ENCODE measurements at regions not wholly inside any gene's neighbourhood (a gene's known extent, or its start where the extent isn't known, plus 50 kb on each side); places are given as distances from the start of the nearest gene placed in this dataset.

- H2AFZ ChIP-seq (ENCODE audit: insufficient read depth, low read depth, low read length, poor library complexity, severe bottlenecking), result no peak overlapping the region
- H3K27ac ChIP-seq (ENCODE audit: low read depth in 1 of 2, low read length in 2 of 2), result no peak overlapping the region
- no peaks in the 10 kb centered on the region for H3K27me3 ChIP-seq (ENCODE audit: control insufficient read depth in 2 of 2, insufficient read depth in 2 of 2, low read length in 2 of 2)
- H3K79me2 ChIP-seq (ENCODE audit: insufficient read depth, low read length), result no peaks in the 10 kb centered on the region
- intact Hi-C loops (cut with micrococcal nuclease), result no loop called here
- H3K4me2 ChIP-seq (replicated peaks; ENCODE audit: extremely low read depth, low read length, poor library complexity, severe bottlenecking), result no peak overlapping the region
- H3K4me3 ChIP-seq (replicated peaks in 1 of 3; ENCODE audit: low read depth in 2 of 3, low read length in 3 of 3), result no peak overlapping the region
- no peaks in the 10 kb centered on the region for H3K36me3 ChIP-seq (replicated peaks in 1 of 2; ENCODE audit: control insufficient read depth in 1 of 2, insufficient read depth in 2 of 2, low read length in 2 of 2)
- no peaks in the 10 kb centered on the region for H3K4me1 ChIP-seq (ENCODE audit: control insufficient read depth in 1 of 2, insufficient read depth in 2 of 2, low read length in 2 of 2)
- Mint-ChIP-seq H3K27ac (no peak overlapping the region), H3K27me3 (ENCODE audit: low read depth in 3 of 3) (no peaks in the 10 kb centered on the region), H3K36me3 (no peaks in the 10 kb centered on the region), H3K4me3 (no peak overlapping the region), H3K4me1 (no peaks in the 10 kb centered on the region), H3K9me3 (peaks cover 0 to 6% (median 2%) of the 10 kb centered on the region in 7 donors)
- H4K20me1 ChIP-seq (ENCODE audit: insufficient read depth, low read length), result no peaks in the 10 kb centered on the region
- no peaks in the 10 kb centered on the region for H3K9me3 ChIP-seq (replicated peaks in 1 of 2; ENCODE audit: control insufficient read depth in 1 of 2, insufficient read depth in 1 of 2, low read length in 2 of 2)
- H3K9ac ChIP-seq (ENCODE audit: insufficient read depth, low read length, poor library complexity, severe bottlenecking), result no peak overlapping the region
- WGBS (ENCODE audit: insufficient coverage), result no CpG with 5 or more reads among the region's 3 CpGs
- TF ChIP-seq CTCF (IDR thresholded peaks at IDR 0.05), result no peak
- no peak for DNase-seq
These were observed 173.3 kb downstream of the SPATA31D1 start for GRCh38 chr9:82161876-82162275.

- no peak overlapping the region for H2AFZ ChIP-seq (ENCODE audit: insufficient read depth, low read depth, low read length, poor library complexity, severe bottlenecking)
- no peak overlapping the region for H3K4me3 ChIP-seq (replicated peaks in 1 of 3; ENCODE audit: low read depth in 2 of 3, low read length in 3 of 3)
- no peak overlapping the region for H3K4me3 Mint-ChIP-seq
- H3K9me3 Mint-ChIP-seq, result peaks cover 0 to 6% (median 2%) of the 10 kb centered on the region in 7 donors
- H3K9ac ChIP-seq (ENCODE audit: insufficient read depth, low read length, poor library complexity, severe bottlenecking), result no peak overlapping the region
- H3K27me3 ChIP-seq (ENCODE audit: control insufficient read depth in 2 of 2, insufficient read depth in 2 of 2, low read length in 2 of 2), result no peaks in the 10 kb centered on the region
- H3K27ac Mint-ChIP-seq, result no peak overlapping the region
- TF ChIP-seq CTCF (IDR thresholded peaks at IDR 0.05), result no peak
- no peaks in the 10 kb centered on the region for H3K4me1 Mint-ChIP-seq
- no peaks in the 10 kb centered on the region for H3K9me3 ChIP-seq (replicated peaks in 1 of 2; ENCODE audit: control insufficient read depth in 1 of 2, insufficient read depth in 1 of 2, low read length in 2 of 2)
- intact Hi-C loops (cut with micrococcal nuclease), result no loop called here
- no peaks in the 10 kb centered on the region for H4K20me1 ChIP-seq (ENCODE audit: insufficient read depth, low read length)
- H3K36me3 ChIP-seq (replicated peaks in 1 of 2; ENCODE audit: control insufficient read depth in 1 of 2, insufficient read depth in 2 of 2, low read length in 2 of 2), result no peaks in the 10 kb centered on the region
- H3K79me2 ChIP-seq (ENCODE audit: insufficient read depth, low read length), result no peaks in the 10 kb centered on the region
- H3K27me3 Mint-ChIP-seq (ENCODE audit: low read depth in 3 of 3), result no peaks in the 10 kb centered on the region
- no CpG with 5 or more reads among the region's 2 CpGs for WGBS (ENCODE audit: insufficient coverage)
- DNase-seq, result no peak
- H3K27ac ChIP-seq (ENCODE audit: low read depth in 1 of 2, low read length in 2 of 2), result no peak overlapping the region
- no peak overlapping the region for H3K4me2 ChIP-seq (replicated peaks; ENCODE audit: extremely low read depth, low read length, poor library complexity, severe bottlenecking)
- no peaks in the 10 kb centered on the region for H3K4me1 ChIP-seq (ENCODE audit: control insufficient read depth in 1 of 2, insufficient read depth in 2 of 2, low read length in 2 of 2)
- no peaks in the 10 kb centered on the region for H3K36me3 Mint-ChIP-seq
These were observed 175.6 kb downstream of the SPATA31D1 start for GRCh38 chr9:82164159-82164558.

All from CD14-positive monocyte (primary cell).